ENCODE measurements at regions not wholly inside any gene's neighbourhood (a gene's known extent, or its start where the extent isn't known, plus 50 kb on each side); places are given as distances from the start of the nearest gene placed in this dataset.
"Not testable (repeated sequence)": the region's sequence is repeated elsewhere in the genome, so short reads cannot be mapped to it uniquely, and the experiment has no call there.

DNA sequence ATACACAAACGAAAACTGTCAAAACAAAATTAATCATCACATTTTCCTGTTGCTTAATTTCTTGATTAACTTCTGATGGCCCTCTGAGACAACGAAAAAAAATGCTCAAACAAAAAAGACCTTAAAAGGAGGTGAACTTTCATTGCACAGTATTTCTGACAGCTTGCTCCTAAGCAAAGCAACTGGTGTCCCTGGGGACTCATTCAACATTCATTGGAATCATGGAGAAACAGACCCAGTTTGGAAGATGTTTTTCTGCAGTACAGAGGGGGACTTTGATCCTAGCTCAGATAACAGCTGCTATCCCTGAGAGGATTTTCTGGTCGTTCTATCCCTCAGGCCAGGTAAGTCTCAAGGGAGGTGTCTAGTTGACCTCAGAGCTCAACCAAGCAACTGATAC lies 378.7 kb upstream of the ATP11B start:
- TF ChIP-seq, protein P1, sequence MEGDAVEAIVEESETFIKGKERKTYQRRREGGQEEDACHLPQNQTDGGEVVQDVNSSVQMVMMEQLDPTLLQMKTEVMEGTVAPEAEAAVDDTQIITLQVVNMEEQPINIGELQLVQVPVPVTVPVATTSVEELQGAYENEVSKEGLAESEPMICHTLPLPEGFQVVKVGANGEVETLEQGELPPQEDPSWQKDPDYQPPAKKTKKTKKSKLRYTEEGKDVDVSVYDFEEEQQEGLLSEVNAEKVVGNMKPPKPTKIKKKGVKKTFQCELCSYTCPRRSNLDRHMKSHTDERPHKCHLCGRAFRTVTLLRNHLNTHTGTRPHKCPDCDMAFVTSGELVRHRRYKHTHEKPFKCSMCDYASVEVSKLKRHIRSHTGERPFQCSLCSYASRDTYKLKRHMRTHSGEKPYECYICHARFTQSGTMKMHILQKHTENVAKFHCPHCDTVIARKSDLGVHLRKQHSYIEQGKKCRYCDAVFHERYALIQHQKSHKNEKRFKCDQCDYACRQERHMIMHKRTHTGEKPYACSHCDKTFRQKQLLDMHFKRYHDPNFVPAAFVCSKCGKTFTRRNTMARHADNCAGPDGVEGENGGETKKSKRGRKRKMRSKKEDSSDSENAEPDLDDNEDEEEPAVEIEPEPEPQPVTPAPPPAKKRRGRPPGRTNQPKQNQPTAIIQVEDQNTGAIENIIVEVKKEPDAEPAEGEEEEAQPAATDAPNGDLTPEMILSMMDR (conservative IDR thresholded peaks at IDR 0.05; ENCODE audit: control insufficient read depth, insufficient read depth, low read depth, low read length) = no peak
- H3K4me3 ChIP-seq (ENCODE audit: control insufficient read depth, low read depth, low read length) = no peak overlapping the region
- no peak for DNase-seq (ENCODE audit: low read depth)

DNA sequence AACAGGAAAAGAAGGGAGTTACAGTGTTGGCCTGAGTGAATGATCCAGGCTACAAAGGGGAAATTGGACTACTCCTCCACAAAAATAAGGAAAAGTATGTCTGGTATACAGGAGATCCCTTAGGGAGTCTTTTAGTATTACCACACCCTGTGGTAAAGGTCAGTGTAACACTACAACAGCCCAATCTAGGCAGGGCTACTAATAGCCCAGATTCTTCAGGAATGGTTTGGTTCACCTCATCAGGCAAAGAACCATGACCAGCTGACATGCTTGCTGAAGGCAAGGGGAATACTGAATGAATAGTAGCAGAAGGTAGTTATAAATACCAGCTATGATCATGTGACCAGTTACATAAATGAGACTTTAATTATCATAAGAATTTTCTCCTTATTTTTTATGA lies 372.6 kb upstream of the ATP11B start:
- TF ChIP-seq, protein P1 (conservative IDR thresholded peaks at IDR 0.05; ENCODE audit: control insufficient read depth, insufficient read depth, low read depth, low read length) = no peak
- DNase-seq (ENCODE audit: low read depth) = no peak
- H3K4me3 ChIP-seq (ENCODE audit: control insufficient read depth, low read depth, low read length) = no peak overlapping the region

DNA sequence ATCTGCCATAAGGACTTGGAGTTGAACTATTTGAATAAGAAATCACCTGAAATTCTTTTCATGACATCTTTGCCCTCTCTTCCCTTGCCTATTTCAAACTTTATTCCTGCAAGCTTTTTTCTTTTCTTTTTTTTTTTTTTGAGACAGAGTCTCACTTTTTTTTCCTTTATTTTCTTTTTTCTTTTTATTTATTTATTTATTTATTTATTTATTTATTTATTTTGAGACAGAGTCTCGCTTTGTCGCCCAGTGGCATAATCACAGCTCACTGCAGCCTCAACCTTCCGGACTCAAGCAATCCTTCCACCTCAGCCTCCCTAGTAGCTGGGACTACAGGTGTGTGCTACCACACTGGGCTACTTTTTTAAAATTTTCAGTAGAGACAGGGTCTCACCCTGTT lies 369.3 kb upstream of the ATP11B start:
- TF ChIP-seq, protein P1 (conservative IDR thresholded peaks at IDR 0.05; ENCODE audit: control insufficient read depth, insufficient read depth, low read depth, low read length) = no peak
- H3K4me3 ChIP-seq (ENCODE audit: control insufficient read depth, low read depth, low read length) = no peak overlapping the region
- DNase-seq (ENCODE audit: low read depth) = no peak

DNA sequence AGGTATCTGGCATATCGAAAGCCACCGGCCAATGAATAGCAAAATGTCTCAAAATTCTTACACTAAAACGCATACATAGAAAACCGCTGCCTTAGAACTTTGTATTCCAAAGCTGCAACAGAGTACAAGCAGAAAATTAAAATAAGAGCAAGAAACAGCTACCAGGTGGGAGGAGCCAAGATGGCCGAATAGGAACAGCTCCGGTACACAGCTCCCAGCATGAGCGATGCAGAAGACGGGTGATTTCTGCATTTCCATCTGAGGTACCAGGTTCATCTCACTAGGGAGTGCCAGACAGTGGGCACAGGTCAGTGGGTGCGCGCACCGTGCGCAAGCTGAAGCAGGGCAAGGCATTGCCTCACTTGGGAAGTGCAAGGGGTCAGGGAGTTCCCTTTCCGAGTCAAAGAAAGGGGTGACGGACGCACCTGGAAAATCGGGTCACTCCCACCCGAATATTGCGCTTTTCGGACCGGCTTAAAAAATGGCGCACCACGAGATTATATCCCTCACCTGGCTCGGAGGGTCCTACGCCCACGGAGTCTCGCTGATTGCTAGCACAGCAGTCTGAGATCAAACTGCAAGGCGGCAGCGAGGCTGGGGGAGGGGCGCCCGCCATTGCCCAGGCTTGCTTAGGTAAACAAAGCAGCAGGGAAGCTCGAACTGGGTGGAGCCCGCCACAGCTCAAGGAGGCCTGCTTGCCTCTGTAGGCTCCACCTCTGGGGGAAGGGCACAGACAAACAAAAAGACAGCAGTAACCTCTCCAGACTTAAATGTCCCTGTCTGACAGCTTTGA lies 367.2 kb upstream of the ATP11B start:
- not testable (repeated sequence) for DNase-seq (ENCODE audit: low read depth); H3K4me3 ChIP-seq (ENCODE audit: control insufficient read depth, low read depth, low read length)

DNA sequence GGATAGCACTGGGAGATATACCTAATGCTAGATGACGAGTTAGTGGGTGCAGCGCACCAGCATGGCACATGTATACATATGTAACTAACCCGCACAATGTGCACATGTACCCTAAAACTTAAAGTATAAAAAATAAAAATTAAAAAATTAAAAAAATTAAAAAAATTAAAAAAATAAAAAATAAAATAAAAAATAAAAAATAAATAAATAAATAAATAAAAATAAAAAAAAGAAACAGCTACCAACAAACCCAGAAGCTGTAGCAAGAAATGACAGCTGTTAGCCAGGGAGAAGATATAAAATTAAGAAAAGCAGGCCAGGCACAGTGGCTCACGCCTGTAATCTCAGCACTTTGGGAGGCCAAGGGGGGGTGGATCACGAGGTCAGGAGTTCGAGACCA lies 361.3 kb upstream of the ATP11B start:
- not testable (repeated sequence) for H3K4me3 ChIP-seq (ENCODE audit: control insufficient read depth, low read depth, low read length); DNase-seq (ENCODE audit: low read depth)

DNA sequence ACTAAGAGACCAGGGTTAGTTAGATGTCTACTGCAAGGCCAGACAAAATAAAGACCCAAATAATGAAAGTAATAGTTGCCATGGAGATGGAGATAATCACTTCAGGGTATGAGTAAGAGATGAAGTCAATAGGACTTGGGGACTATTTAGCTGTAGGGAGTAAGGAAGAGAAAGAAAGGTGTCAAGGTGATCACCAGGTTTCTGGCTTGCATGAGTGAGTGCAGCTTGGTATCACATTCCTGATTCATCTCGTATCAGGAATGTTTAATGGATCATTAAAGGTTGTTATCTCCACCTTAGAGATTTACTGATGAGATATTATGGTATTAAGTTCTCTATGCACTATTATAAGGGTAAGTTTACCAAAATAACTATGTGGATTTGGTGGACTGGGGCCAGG lies 357.4 kb upstream of the ATP11B start:
- TF ChIP-seq, protein P1 (conservative IDR thresholded peaks at IDR 0.05; ENCODE audit: control insufficient read depth, insufficient read depth, low read depth, low read length) = no peak
- H3K4me3 ChIP-seq (ENCODE audit: control insufficient read depth, low read depth, low read length) = no peak overlapping the region
- no peak for DNase-seq (ENCODE audit: low read depth)

DNA sequence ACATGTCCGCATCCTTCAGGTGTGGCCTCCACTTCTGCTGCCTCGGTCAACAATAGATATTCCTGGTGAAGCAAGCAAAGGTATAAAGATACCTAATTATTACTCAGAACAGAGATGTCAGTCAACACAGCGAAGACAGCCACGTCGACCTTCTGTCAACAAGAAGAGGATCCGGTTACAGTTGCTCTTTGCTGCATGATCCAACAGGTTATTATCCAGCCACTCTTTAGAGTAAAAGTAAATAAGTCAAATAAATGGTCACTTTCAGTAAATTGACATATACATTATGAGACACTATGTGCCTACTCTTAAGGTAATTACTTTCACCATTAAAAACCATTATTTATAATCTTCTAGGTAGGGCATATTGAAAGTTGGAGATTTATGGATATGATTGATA lies 356.8 kb upstream of the ATP11B start:
- no peak overlapping the region for H3K4me3 ChIP-seq (ENCODE audit: control insufficient read depth, low read depth, low read length)
- DNase-seq (ENCODE audit: low read depth) = no peak
- TF ChIP-seq, protein P1 (conservative IDR thresholded peaks at IDR 0.05; ENCODE audit: control insufficient read depth, insufficient read depth, low read depth, low read length) = no peak

DNA sequence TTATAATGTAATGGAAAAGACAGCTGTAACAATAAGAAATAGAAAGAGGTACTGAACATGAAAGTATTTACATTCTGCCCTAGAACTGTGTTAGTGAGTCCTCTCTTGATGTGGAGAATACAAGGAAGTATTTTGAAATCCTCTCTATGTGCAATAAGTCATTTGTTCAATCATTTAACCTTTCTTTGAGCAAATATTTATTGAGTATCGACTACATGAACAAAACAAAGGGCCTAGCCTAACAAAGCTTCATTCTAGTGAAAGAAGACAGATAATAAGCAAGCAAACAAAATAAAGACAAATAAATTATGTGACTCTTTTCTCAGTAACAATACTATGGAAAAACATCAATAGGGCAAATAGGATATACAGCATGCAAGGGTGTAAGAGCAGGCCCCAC lies 354.9 kb upstream of the ATP11B start:
- no peak overlapping the region for H3K4me3 ChIP-seq (ENCODE audit: control insufficient read depth, low read depth, low read length)
- TF ChIP-seq, protein P1 (conservative IDR thresholded peaks at IDR 0.05; ENCODE audit: control insufficient read depth, insufficient read depth, low read depth, low read length) = no peak
- DNase-seq (ENCODE audit: low read depth) = no peak

Measured in fibroblast of mammary gland (primary cell).